ENCODE measurements at regions not wholly inside any gene's neighbourhood (a gene's known extent, or its start where the extent isn't known, plus 50 kb on each side); places are given as distances from the start of the nearest gene placed in this dataset.

DNA sequence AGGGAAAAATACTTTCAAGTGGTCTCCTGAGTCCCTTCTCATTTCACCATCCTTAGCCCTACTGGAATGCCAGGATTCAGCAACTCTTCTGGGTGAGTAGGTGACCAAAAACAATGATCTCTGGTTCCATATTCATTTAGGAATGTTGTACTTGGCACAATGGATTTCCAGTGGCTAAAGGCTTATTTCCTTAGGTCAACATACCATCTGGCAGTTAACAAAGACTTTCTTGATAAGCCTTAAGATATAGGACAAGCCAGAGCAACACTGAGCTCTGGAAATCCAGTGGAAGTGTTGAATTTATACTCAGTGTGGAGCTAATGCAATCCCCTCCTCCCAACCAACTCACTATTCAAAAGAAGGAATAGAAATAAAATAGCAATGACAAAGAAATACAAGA is 139.4 kb upstream of the EMCN start:
- Histone ChIP-seq H3K4me3 (replicated peaks in 1 of 3; ENCODE audit: insufficient read depth in 1 of 3, low read depth in 1 of 3, low read length in 3 of 3) (no peak overlapping the region), H3K9ac (replicated peaks; ENCODE audit: extremely low read depth, insufficient read depth, low read length) (peak overlapping the region; percentile 43), H4K20me1 (replicated peaks; ENCODE audit: control insufficient read depth, extremely low read depth, insufficient read depth, low read length) (no peaks in the 10 kb centered on the region), H3K4me2 (ENCODE audit: insufficient read depth, low read length) (peak overlapping the region; percentile 64), H3K9me3 (replicated peaks; ENCODE audit: control insufficient read depth, insufficient read depth, low read length) (no peaks in the 10 kb centered on the region), H3K4me1 (ENCODE audit: control insufficient read depth, extremely low read depth, insufficient read depth, low read length) (peaks cover 28% of the 10 kb centered on the region), H2AFZ (ENCODE audit: low read depth, low read length) (no peak overlapping the region), H3K79me2 (ENCODE audit: control insufficient read depth, insufficient read depth, low read length) (no peaks in the 10 kb centered on the region), H3K9me1 (replicated peaks; ENCODE audit: control insufficient read depth, extremely low read depth, insufficient read depth, low read length) (no peaks in the 10 kb centered on the region), H3K27ac (ENCODE audit: insufficient read depth, low read depth, low read length) (peak overlapping the region; percentile 76), H3K36me3 (ENCODE audit: control insufficient read depth in 2 of 2, extremely low read depth in 1 of 2, insufficient read depth in 2 of 2, low read length in 2 of 2) (no peaks in the 10 kb centered on the region), H3K27me3 (ENCODE audit: control insufficient read depth in 2 of 2, insufficient read depth in 2 of 2, low read length in 2 of 2) (no peaks in the 10 kb centered on the region)
- CTCF ChIA-PET, result interaction anchor here (0.6 to 1.8 kb wide), 7 partner anchors 36 to 564 kb away, joined by 3 to 6 read pairs (median 4); no protein-coding TSS in a partner anchor
- TF ChIP-seq FOS (IDR thresholded peaks at IDR 0.05; ENCODE audit: borderline replicate concordance, insufficient read depth, low read length), result peak; percentile 65
- peak; percentile 65 for TF ChIP-seq JUN (IDR thresholded peaks at IDR 0.05; ENCODE audit: borderline replicate concordance, insufficient read depth, insufficient read length, low read depth)
- TF ChIP-seq EZH2 (IDR thresholded peaks at IDR 0.05; ENCODE audit: borderline replicate concordance, low read depth, low read length, severe bottlenecking), result no peak
- TF ChIP-seq, protein P1, sequence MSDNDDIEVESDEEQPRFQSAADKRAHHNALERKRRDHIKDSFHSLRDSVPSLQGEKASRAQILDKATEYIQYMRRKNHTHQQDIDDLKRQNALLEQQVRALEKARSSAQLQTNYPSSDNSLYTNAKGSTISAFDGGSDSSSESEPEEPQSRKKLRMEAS (IDR thresholded peaks at IDR 0.05; ENCODE audit: insufficient read depth, insufficient read length), result no peak
- TF ChIP-seq GATA2 (IDR thresholded peaks at IDR 0.05; ENCODE audit: insufficient read depth, insufficient read length, low read depth, low read length), result peak; percentile 97
- TF ChIP-seq POLR2AphosphoS5 (IDR thresholded peaks at IDR 0.05; ENCODE audit: insufficient read depth, low read depth, low read length), result peak; percentile 93
- TF ChIP-seq MYC (IDR thresholded peaks at IDR 0.05; ENCODE audit: low read depth, low read length), result no peak
- TF ChIP-seq POLR2A (IDR thresholded peaks at IDR 0.05; ENCODE audit: low read depth, low read length), result peak; percentile 52
- TF ChIP-seq, protein P2, sequence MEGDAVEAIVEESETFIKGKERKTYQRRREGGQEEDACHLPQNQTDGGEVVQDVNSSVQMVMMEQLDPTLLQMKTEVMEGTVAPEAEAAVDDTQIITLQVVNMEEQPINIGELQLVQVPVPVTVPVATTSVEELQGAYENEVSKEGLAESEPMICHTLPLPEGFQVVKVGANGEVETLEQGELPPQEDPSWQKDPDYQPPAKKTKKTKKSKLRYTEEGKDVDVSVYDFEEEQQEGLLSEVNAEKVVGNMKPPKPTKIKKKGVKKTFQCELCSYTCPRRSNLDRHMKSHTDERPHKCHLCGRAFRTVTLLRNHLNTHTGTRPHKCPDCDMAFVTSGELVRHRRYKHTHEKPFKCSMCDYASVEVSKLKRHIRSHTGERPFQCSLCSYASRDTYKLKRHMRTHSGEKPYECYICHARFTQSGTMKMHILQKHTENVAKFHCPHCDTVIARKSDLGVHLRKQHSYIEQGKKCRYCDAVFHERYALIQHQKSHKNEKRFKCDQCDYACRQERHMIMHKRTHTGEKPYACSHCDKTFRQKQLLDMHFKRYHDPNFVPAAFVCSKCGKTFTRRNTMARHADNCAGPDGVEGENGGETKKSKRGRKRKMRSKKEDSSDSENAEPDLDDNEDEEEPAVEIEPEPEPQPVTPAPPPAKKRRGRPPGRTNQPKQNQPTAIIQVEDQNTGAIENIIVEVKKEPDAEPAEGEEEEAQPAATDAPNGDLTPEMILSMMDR (IDR thresholded peaks at IDR 0.05; ENCODE audit: extremely low read depth in 1 of 2, insufficient read depth in 1 of 2, low read depth in 1 of 2, low read length in 2 of 2), result no peak
- FAIRE-seq (peak; percentile 89), DNase-seq (ENCODE audit: low read depth, low spot score) (peak; percentile 97)
- dilution Hi-C loops (cut with MboI; ENCODE audit: extremely low pct_ligation_motif_present, low sequenced_read_pairs), result no loop called here
- POLR2A ChIA-PET, result interaction anchor here (1.4 kb wide), 1 partner anchor 38 kb away, joined by 3 read pairs; no protein-coding TSS in a partner anchor
- no TSS peak for BruUV-seq (replicated peaks)
- intact Hi-C loops (cut with micrococcal nuclease), result loop anchor here (1.0 to 10.0 kb wide), 7 partner anchors 8 to 368 kb away; partner anchors contain the start of gene EMCN

Measured in endothelial cell of umbilical vein (primary cell).